Glutamatergic neuron (in vitro differentiated cells): ENCODE measurements at regions not wholly inside any gene's neighbourhood (a gene's known extent, or its start where the extent isn't known, plus 50 kb on each side); places are given as distances from the start of the nearest gene placed in this dataset.
A peak's percentile ranks its signal among the peaks of the same experiment; 100 is the strongest.

Source experiments
- DNase-seq: peaks from one replicate; pipeline ENCODE4 v3.0.0; 2022
- H3K27ac Mint-ChIP-seq: one replicate; pipeline ENCODE4 v1.8.0; 2020; ENCODE audit warnings: mild to moderate bottlenecking, mixed read lengths, inconsistent platforms; ENCODE audit not compliant: unreplicated experiment
- H3K27me3 Mint-ChIP-seq: one replicate; pipeline ENCODE4 v1.8.0; 2020; ENCODE audit warnings: mild to moderate bottlenecking, moderate library complexity, mixed read lengths, inconsistent platforms; ENCODE audit not compliant: unreplicated experiment
- H3K36me3 Mint-ChIP-seq: one replicate; pipeline ENCODE4 v1.8.0; 2020; ENCODE audit warnings: mild to moderate bottlenecking, mixed read lengths, inconsistent platforms; ENCODE audit not compliant: unreplicated experiment
- H3K4me1 Mint-ChIP-seq: one replicate; pipeline ENCODE4 v1.8.0; 2020; ENCODE audit warnings: mild to moderate bottlenecking, low read depth, mixed read lengths, inconsistent platforms; ENCODE audit not compliant: unreplicated experiment
- H3K4me3 Mint-ChIP-seq: one replicate; pipeline ENCODE4 v1.8.0; 2020; ENCODE audit warnings: mild to moderate bottlenecking, mixed read lengths, inconsistent platforms; ENCODE audit not compliant: unreplicated experiment
- H3K9me3 Mint-ChIP-seq: one replicate; pipeline ENCODE4 v1.8.0; 2020; ENCODE audit warnings: mild to moderate bottlenecking, moderate library complexity, mixed read lengths, inconsistent platforms; ENCODE audit not compliant: unreplicated experiment
- CTCF ChIP-seq: fragments of 200-600 bp; sonication (generic); IDR thresholded peaks from one replicate; pipeline ENCODE4 v1.5.0; 2021; ENCODE audit not compliant: partially characterized antibody, unreplicated experiment

GRCh38 chr11:95451261-95451660, 220.3 kb upstream of the SESN3 start:
- Mint-ChIP-seq H3K27me3 (peaks cover 2% of the 10 kb centered on the region), H3K36me3 (no peaks in the 10 kb centered on the region), H3K27ac (no peak overlapping the region), H3K4me3 (no peak overlapping the region), H3K9me3 (no peaks in the 10 kb centered on the region), H3K4me1 (no peaks in the 10 kb centered on the region)
- no peak for DNase-seq
- no peak for TF ChIP-seq CTCF

GRCh38 chr11:95450547-95451123, 219.6 kb upstream of the SESN3 start:
- Mint-ChIP-seq H3K9me3 (no peaks in the 10 kb centered on the region), H3K36me3 (no peaks in the 10 kb centered on the region), H3K27ac (no peak overlapping the region), H3K4me3 (no peak overlapping the region), H3K27me3 (no peaks in the 10 kb centered on the region), H3K4me1 (peaks cover 1% of the 10 kb centered on the region)
- DNase-seq: no peak
- TF ChIP-seq CTCF: no peak

- H3K9me3 Mint-ChIP-seq: peaks cover 3% of the 10 kb centered on the region
- TF ChIP-seq CTCF: no peak
- no peaks in the 10 kb centered on the region for H3K36me3 Mint-ChIP-seq
- no peak overlapping the region for H3K27ac Mint-ChIP-seq
- H3K4me1 Mint-ChIP-seq: peaks cover 11% of the 10 kb centered on the region
- peak; percentile 19 for DNase-seq
- H3K27me3 Mint-ChIP-seq: no peaks in the 10 kb centered on the region
- H3K4me3 Mint-ChIP-seq: no peak overlapping the region
Measured at GRCh38 chr11:95445746-95446333, 214.8 kb upstream of the SESN3 start.

- Mint-ChIP-seq H3K36me3 (no peaks in the 10 kb centered on the region), H3K27me3 (no peaks in the 10 kb centered on the region), H3K4me3 (no peak overlapping the region), H3K9me3 (peaks cover 3% of the 10 kb centered on the region), H3K4me1 (peaks cover 11% of the 10 kb centered on the region), H3K27ac (no peak overlapping the region)
- DNase-seq: no peak
- no peak for TF ChIP-seq CTCF
Measured at GRCh38 chr11:95444309-95445241, 213.6 kb upstream of the SESN3 start.
